Breast epithelium (tissue), 3 donors: ENCODE measurements at regions not wholly inside any gene's neighbourhood (a gene's known extent, or its start where the extent isn't known, plus 50 kb on each side); places are given as distances from the start of the nearest gene placed in this dataset.

Source experiments
- CTCF ChIP-seq, 3 donors: fragments of 450-650 bp; IDR thresholded peaks; one replicate each; pipeline ENCODE4 v1.5.1; 2016 to 2017; ENCODE audit warnings: antibody characterized with exemption in 3 of 3, mild to moderate bottlenecking in 3 of 3, moderate library complexity in 3 of 3
- POLR2A ChIP-seq: fragments of 450-650 bp; IDR thresholded peaks from one replicate; pipeline ENCODE4 v1.6.1; 2016; ENCODE audit warnings: antibody characterized with exemption, mild to moderate bottlenecking, moderate library complexity
- POLR2AphosphoS5 ChIP-seq, 3 donors: sonication (generic); formaldehyde crosslinking; IDR thresholded peaks; one replicate each; pipeline ENCODE4 v1.6.1; 2017; ENCODE audit warnings: antibody characterized with exemption in 3 of 3

GRCh38 chr14:28412077-28412476 is 354.5 kb upstream of the FOXG1 start:
- TF ChIP-seq POLR2A (no peak), CTCF (IDR thresholded peaks at IDR 0.05) (no peak), POLR2AphosphoS5 (IDR thresholded peaks at IDR 0.05) (no peak)
